IMR-90 (cell line): ENCODE measurements at regions not wholly inside any gene's neighbourhood (a gene's known extent, or its start where the extent isn't known, plus 50 kb on each side); places are given as distances from the start of the nearest gene placed in this dataset.

ENCODE experiments used
- ATAC-seq: fragments of 200-7000 bp; cut with Tn5 transposase; 2 replicates; pipeline ENCODE4 v1.9.1; 2020; ENCODE audit warnings: low read depth, mild to moderate bottlenecking, moderate library complexity
- BruUV-seq: library from RNA; stranded (reverse); fragments of 400-500 nt; replicated peaks from 2 replicates; lab custom pipeline; 2021; lab: Mats Ljungman, UMichigan
- CTCF ChIA-PET: fragments of 300-600 bp; formaldehyde crosslinking; extraction: SDS; loops from one replicate; lab custom pipeline; 2021; ENCODE audit warnings: antibody characterized with exemption; lab: Yijun Ruan, JAX
- POLR2A ChIA-PET: fragments of 300-600 bp; sonication (Branson Sonifier 250); formaldehyde crosslinking; loops from one replicate; lab custom pipeline; 2022; ENCODE audit warnings: antibody characterized with exemption; ENCODE audit not compliant: unreplicated experiment; lab: Charles Lee
- DNase-seq: peaks from one replicate; pipeline ENCODE4 v3.0.0; 2013
- H2AFZ ChIP-seq: replicated peaks from 2 replicates; pipeline ENCODE3; 2013; ENCODE audit warnings: low read length, mild to moderate bottlenecking; ENCODE audit not compliant: poor library complexity
- H2AK5ac ChIP-seq: 2 replicates; pipeline ENCODE4 v1.6.1; 2013; ENCODE audit warnings: low read depth, low read length, inconsistent platforms
- H2AK9ac ChIP-seq: replicated peaks from 2 replicates; pipeline ENCODE3; 2013; ENCODE audit warnings: mild to moderate bottlenecking, low read depth, low read length, moderate library complexity; ENCODE audit not compliant: poor library complexity
- H2BK120ac ChIP-seq: 2 replicates; pipeline ENCODE4 v1.6.1; 2013; ENCODE audit warnings: low read depth, low read length, inconsistent platforms
- H2BK15ac ChIP-seq: 3 replicates; pipeline ENCODE4 v1.6.1; 2013; ENCODE audit warnings: low read depth, low read length, inconsistent platforms
- H2BK20ac ChIP-seq: 2 replicates; pipeline ENCODE4 v1.6.1; 2013; ENCODE audit warnings: low read depth, mild to moderate bottlenecking, inconsistent platforms, low read length, moderate library complexity
- H2BK5ac ChIP-seq: 2 replicates; pipeline ENCODE4 v1.6.1; 2013; ENCODE audit warnings: mild to moderate bottlenecking, low read depth, low read length, inconsistent platforms; ENCODE audit not compliant: poor library complexity, severe bottlenecking
- H3K14ac ChIP-seq: replicated peaks from 2 replicates; pipeline ENCODE4 v1.6.1; 2013; ENCODE audit warnings: low read depth, low read length, inconsistent platforms
- H3K18ac ChIP-seq: 2 replicates; pipeline ENCODE4 v1.6.1; 2013; ENCODE audit warnings: low read depth, low read length, control low read depth
- H3K23ac ChIP-seq: 2 replicates; pipeline ENCODE4 v1.6.1; 2013; ENCODE audit warnings: low read depth, low read length, inconsistent platforms
- H3K27ac ChIP-seq: 2 replicates; pipeline ENCODE4 v1.5.1; 2013; ENCODE audit warnings: mild to moderate bottlenecking, control low read depth, low read length; ENCODE audit not compliant: insufficient read depth
- H3K27me3 ChIP-seq: 2 replicates; pipeline ENCODE4 v1.6.1; 2013; ENCODE audit warnings: low read length; ENCODE audit not compliant: control insufficient read depth, insufficient read depth
- H3K36me3 ChIP-seq: 2 replicates; pipeline ENCODE4 v1.6.1; 2013; ENCODE audit warnings: low read length, mixed read lengths; ENCODE audit not compliant: control insufficient read depth, insufficient read depth
- H3K4ac ChIP-seq: 2 replicates; pipeline ENCODE4 v1.6.1; 2013; ENCODE audit warnings: low read depth, low read length, inconsistent platforms
- H3K4me1 ChIP-seq: 2 replicates; pipeline ENCODE4 v1.6.1; 2013; ENCODE audit warnings: low read length, mixed read lengths; ENCODE audit not compliant: control insufficient read depth, insufficient read depth
- H3K4me2 ChIP-seq: 2 replicates; pipeline ENCODE4 v1.6.1; 2013; ENCODE audit warnings: low read depth, mild to moderate bottlenecking, control low read depth, low read length, moderate library complexity
- H3K4me3 ChIP-seq: 2 replicates; pipeline ENCODE4 v1.5.1; 2013; ENCODE audit warnings: low read depth, mild to moderate bottlenecking, control low read depth, low read length, moderate library complexity; ENCODE audit not compliant: insufficient read depth
- H3K56ac ChIP-seq: 2 replicates; pipeline ENCODE4 v1.6.1; 2013; ENCODE audit warnings: low read length, inconsistent platforms; ENCODE audit not compliant: insufficient read depth; ENCODE audit errors: extremely low read depth
- H3K79me1 ChIP-seq, 2 experiments: 2 replicates each; pipeline ENCODE4 v1.6.1; 2013; ENCODE audit warnings: low read length in 2 of 2, inconsistent platforms in 1 of 2, low read depth in 1 of 2
- H3K9ac ChIP-seq: 2 replicates; pipeline ENCODE4 v1.6.1; 2013; ENCODE audit warnings: low read depth, low read length, control low read depth
- H3K9me1 ChIP-seq: 2 replicates; pipeline ENCODE4 v1.6.1; 2013; ENCODE audit warnings: low read length, inconsistent platforms; ENCODE audit not compliant: insufficient read depth
- H3K9me3 ChIP-seq: 2 replicates; pipeline ENCODE4 v1.6.1; 2013; ENCODE audit warnings: low read length; ENCODE audit not compliant: control insufficient read depth, insufficient read depth
- H4K20me1 ChIP-seq: 2 replicates; pipeline ENCODE4 v1.6.1; 2013; ENCODE audit warnings: low read length, inconsistent platforms; ENCODE audit not compliant: insufficient read depth
- H4K5ac ChIP-seq: 2 replicates; pipeline ENCODE4 v1.6.1; 2013; ENCODE audit warnings: mild to moderate bottlenecking, low read depth, low read length, control low read depth
- H4K8ac ChIP-seq, 2 experiments: 2 replicates each; pipeline ENCODE4 v1.6.1; 2013; ENCODE audit warnings: low read depth in 2 of 2, low read length in 2 of 2, control low read depth in 1 of 2, inconsistent platforms in 1 of 2
- H4K91ac ChIP-seq: 2 replicates; pipeline ENCODE4 v1.6.1; 2013; ENCODE audit warnings: low read depth, low read length, inconsistent platforms; ENCODE audit not compliant: insufficient read depth
- MAFK ChIP-seq: IDR thresholded peaks from 2 replicates; pipeline ENCODE4 v1.6.1; 2012; ENCODE audit warnings: low read depth, low read length, improper control_type of control experiment
- MXI1 ChIP-seq: IDR thresholded peaks from 2 replicates; pipeline ENCODE4 v1.6.1; 2012; ENCODE audit warnings: low read depth, mild to moderate bottlenecking, low read length, moderate library complexity, borderline replicate concordance
- RAD21 ChIP-seq: IDR thresholded peaks from 2 replicates; pipeline ENCODE4 v1.6.1; 2012; ENCODE audit warnings: low read length, improper control_type of control experiment
- SMC3 ChIP-seq: fragments of 150-350 bp; IDR thresholded peaks from 2 replicates; pipeline ENCODE4 v1.6.1; 2016; ENCODE audit warnings: low read depth, mild to moderate bottlenecking, antibody characterized with exemption, low read length, moderate library complexity
- WGBS, 2 experiments: methylation state at CpG; one replicate each; pipeline versions ENCODE4 v1.1.5 to v1.1.7; 2013; ENCODE audit warnings: missing lambda C conversion rate in 2 of 2; ENCODE audit not compliant: insufficient read length in 1 of 2; ENCODE audit errors: extremely low coverage in 2 of 2; 5-methylcytosine and 5-hydroxymethylcytosine counted together
- dilution Hi-C: fragments of 300-500 bp; cut with HindIII; formaldehyde crosslinking; loops from one replicate; pipeline ENCODE4 v1.14.3; 2018; ENCODE audit warnings: low sequenced_read_pairs; ENCODE audit not compliant: unreplicated experiment
- in situ Hi-C: fragments of 300-500 bp; cut with MboI; formaldehyde crosslinking; loops from 3 replicates; pipeline ENCODE4 v1.14.3; 2019; ENCODE audit warnings: low sequenced_read_pairs, inconsistent platforms, mixed read lengths
- intact Hi-C: fragments of 100-400 bp; cut with micrococcal nuclease; formaldehyde crosslinking; loops from 2 replicates; pipeline ENCODE4 v1.10.0; 2022
- TF ChIP-seq, protein P1 (sequence below): fragments of 150-350 bp; IDR thresholded peaks from 2 replicates; pipeline ENCODE4 v1.6.1; 2016; ENCODE audit warnings: low read depth, mild to moderate bottlenecking, low read length, moderate library complexity, borderline replicate concordance

- no peak overlapping the region for H3K18ac ChIP-seq
- H4K91ac ChIP-seq = no peak overlapping the region
- H3K56ac ChIP-seq = no peak overlapping the region
- no peak overlapping the region for H3K9ac ChIP-seq
- ATAC-seq (no peak), DNase-seq (no peak)
- TF ChIP-seq, protein P1, sequence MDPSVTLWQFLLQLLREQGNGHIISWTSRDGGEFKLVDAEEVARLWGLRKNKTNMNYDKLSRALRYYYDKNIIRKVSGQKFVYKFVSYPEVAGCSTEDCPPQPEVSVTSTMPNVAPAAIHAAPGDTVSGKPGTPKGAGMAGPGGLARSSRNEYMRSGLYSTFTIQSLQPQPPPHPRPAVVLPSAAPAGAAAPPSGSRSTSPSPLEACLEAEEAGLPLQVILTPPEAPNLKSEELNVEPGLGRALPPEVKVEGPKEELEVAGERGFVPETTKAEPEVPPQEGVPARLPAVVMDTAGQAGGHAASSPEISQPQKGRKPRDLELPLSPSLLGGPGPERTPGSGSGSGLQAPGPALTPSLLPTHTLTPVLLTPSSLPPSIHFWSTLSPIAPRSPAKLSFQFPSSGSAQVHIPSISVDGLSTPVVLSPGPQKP = no peak
- no peak for TF ChIP-seq MXI1
- TF ChIP-seq MAFK = no peak
- TF ChIP-seq SMC3 = no peak
- TF ChIP-seq RAD21 = no peak
- H3K9me3 ChIP-seq = no peaks in the 10 kb centered on the region
- H3K27ac ChIP-seq = no peak overlapping the region
- no TSS peak for BruUV-seq
- no peak overlapping the region for H4K8ac ChIP-seq
- no peaks in the 10 kb centered on the region for H3K9me1 ChIP-seq
- 6% methylated on average over 2 of the region's 5 CpGs; no CpG with 5 or more reads in 1 of the 2 experiments for WGBS, 2 experiments
- no peak overlapping the region for H2AK5ac ChIP-seq
- no peaks in the 10 kb centered on the region for H3K79me1 ChIP-seq
- in situ Hi-C loops (no loop called here), intact Hi-C loops (no loop called here), dilution Hi-C loops (no loop called here)
- no peak overlapping the region for H3K4ac ChIP-seq
- no peaks in the 10 kb centered on the region for H3K4me1 ChIP-seq
- no peak overlapping the region for H2BK5ac ChIP-seq
- H4K5ac ChIP-seq = no peak overlapping the region
- H3K4me2 ChIP-seq = no peak overlapping the region
- no peak overlapping the region for H3K4me3 ChIP-seq
- H2BK20ac ChIP-seq = no peak overlapping the region
- no peaks in the 10 kb centered on the region for H3K27me3 ChIP-seq
- H3K23ac ChIP-seq = no peak overlapping the region
- H2AK9ac ChIP-seq = no peak overlapping the region
- H2AFZ ChIP-seq = no peak overlapping the region
- H4K20me1 ChIP-seq = no peaks in the 10 kb centered on the region
- no peak overlapping the region for H2BK15ac ChIP-seq
- no peaks in the 10 kb centered on the region for H3K36me3 ChIP-seq
- no peak overlapping the region for H2BK120ac ChIP-seq
- CTCF ChIA-PET = no interaction called here
- POLR2A ChIA-PET = no interaction called here
- H3K14ac ChIP-seq = no peak overlapping the region
Measured at GRCh38 chrX:78513971-78514738, 145.0 kb downstream of the RTL3 start.
